Epithelial cell of esophagus (primary cell): ENCODE measurements at regions not wholly inside any gene's neighbourhood (a gene's known extent, or its start where the extent isn't known, plus 50 kb on each side); places are given as distances from the start of the nearest gene placed in this dataset.
A peak's percentile ranks its signal among the peaks of the same experiment; 100 is the strongest.

ENCODE experiments used
- DNase-seq: peaks from one replicate; pipeline ENCODE4 v3.0.0; 2010; ENCODE audit warnings: low read depth
- H3K4me3 ChIP-seq: 2 replicates; pipeline ENCODE4 v1.5.1; 2011; ENCODE audit warnings: mild to moderate bottlenecking, low read length, control low read depth
- CTCF ChIP-seq: IDR thresholded peaks from 2 replicates; pipeline ENCODE4 v1.5.1; 2011; ENCODE audit warnings: low read depth, mild to moderate bottlenecking, low read length, control low read depth, inconsistent platforms; ENCODE audit not compliant: insufficient read depth; ENCODE audit errors: missing control alignments

DNA sequence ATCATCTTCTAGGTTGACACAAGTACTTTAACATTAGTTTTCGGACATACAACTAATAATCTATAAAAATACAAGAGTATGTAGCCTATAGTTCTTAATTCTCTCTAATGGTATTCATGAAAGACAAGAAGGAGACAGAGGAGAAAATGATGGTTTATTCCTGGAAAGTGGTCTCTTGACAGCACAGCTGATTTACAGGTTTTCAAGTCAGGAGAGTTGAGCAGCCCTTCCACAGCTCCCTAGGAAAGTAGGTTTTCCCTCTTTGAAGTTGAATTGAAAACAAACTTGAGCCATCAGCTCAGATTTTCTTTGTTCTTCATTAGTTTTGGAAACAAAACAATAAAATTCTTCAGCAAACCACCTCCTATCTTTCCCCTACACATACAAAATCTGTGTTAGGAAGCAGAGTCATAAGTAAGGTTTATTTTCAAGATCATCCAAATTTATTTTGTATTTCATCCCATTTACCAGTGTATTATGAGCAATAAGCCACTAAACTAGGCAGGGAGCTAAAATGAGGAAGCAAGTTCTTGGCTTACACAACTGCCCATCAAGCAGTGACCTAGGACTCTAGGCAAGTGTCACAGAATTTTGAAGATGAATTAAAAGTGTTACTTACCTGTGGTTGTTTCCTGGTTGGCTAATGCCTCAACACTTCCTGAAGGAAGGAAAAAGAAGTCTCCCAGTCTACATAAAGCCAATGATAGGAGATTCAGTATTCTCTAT is 357.0 kb downstream of the BCAT1 start:
- DNase-seq, result no peak
- H3K4me3 ChIP-seq, result no peak overlapping the region
- TF ChIP-seq CTCF, result no peak

- TF ChIP-seq CTCF, result no peak
- H3K4me3 ChIP-seq, result no peak overlapping the region
- DNase-seq, result peak; percentile 6
Observed at GRCh38 chr12:24591079-24591626, 357.7 kb downstream of the BCAT1 start.

DNA sequence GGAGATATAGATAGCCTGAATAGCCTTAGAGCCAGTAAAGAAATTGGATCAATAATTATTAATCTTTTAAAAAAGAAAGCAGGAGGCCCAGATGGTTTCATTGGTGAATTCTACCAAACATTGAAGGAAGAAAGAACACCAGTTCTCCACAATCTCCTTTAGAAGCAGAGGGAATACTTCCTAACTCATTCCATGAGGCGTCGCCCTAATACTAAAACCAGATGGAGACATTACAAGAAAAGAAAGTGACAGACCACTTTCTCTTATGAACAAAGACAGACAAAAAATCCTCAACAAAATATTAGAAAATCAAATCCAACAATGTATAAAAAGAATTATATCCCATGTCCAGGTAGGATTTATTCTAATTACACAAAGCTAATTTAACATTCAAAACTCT is 362.6 kb downstream of the BCAT1 start:
- no peak overlapping the region for H3K4me3 ChIP-seq
- TF ChIP-seq CTCF, result no peak
- DNase-seq, result no peak

DNA sequence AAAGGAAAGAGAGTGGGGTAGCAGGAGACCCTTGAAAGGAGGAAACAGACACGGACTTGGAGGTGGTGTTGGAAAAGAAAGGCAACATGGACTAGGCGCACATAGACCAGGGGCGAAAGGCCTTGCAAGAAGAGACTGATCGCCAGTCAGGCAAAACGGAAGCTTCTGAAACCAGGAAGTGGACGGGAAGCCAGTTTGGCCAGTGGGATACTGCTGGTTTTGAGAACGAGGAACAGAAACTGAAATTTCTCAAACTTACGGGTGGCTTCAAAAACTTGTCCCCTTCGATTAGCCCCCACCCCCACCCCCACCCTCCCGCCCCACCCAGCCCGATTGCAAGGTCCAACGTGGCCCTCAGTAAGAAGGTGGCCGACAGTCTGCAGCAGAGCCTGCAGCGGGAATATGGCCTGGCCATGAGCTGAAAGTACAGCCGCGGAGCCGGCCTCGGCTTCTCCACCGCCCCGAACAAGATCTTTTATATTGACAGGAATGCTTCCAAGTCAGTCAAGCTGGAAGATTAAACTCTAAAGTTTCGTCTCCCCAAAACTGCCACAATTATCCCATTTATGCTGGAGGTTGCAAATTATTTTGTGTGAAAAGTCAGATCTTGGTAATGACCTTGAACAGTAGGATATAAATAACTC is 364.7 kb downstream of the BCAT1 start:
- no peak overlapping the region for H3K4me3 ChIP-seq
- no peak for TF ChIP-seq CTCF
- DNase-seq, result no peak

DNA sequence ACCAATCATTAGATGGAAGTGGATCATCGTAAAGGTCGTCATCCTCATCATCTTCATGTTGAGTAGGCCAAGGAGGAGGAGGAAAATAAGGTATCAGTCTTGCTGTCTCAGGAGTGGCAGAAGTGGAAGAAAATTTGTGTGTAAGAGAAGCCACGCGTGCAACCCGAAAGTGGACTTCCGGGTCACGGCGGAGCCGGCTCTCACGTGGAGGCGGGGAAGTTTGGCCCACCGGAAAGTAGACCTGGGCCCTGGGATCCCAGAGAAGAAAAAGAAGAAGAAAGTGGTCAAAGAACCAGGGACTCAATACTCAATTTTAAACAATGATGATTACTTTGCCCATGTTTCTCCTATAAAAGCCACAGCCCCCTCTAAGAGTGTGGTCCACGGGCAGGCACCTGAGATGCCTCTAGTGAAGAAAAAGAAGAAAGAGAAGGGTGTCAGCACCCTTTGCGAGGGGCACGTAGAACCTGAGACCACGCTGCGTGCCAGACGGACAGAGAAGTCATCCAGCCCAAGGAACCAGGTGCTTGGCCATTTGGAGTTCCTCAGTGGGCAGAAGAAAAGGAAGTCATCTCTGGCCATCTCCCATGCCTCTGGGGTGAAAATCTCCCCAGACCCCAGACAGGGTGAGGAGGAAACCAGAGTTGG is 365.8 kb downstream of the BCAT1 start:
- TF ChIP-seq CTCF, result no peak
- DNase-seq, result no peak
- no peak overlapping the region for H3K4me3 ChIP-seq

DNA sequence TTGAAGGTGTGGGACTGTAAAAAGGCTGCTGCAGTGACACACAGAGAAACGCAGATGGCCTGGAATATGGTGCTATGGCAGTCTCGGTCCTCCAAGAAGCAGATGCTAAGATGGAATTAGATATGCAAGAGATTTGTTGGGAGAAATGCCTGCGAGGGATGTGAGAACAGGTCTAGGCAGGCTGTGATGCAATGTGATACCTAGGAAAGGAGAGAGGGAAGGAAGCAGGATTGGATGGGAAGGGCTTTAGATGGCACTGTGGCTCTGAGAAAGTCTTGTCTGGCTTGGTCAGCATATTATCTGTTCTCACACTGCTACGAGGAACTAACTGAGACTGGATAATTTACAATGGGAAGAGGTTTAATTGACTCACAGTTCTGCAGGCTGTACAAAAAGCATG is 374.4 kb downstream of the BCAT1 start:
- peak; percentile 40 for DNase-seq
- no peak overlapping the region for H3K4me3 ChIP-seq
- TF ChIP-seq CTCF, result no peak
